ENCODE measurements at regions not wholly inside any gene's neighbourhood (a gene's known extent, or its start where the extent isn't known, plus 50 kb on each side); places are given as distances from the start of the nearest gene placed in this dataset.

DNA sequence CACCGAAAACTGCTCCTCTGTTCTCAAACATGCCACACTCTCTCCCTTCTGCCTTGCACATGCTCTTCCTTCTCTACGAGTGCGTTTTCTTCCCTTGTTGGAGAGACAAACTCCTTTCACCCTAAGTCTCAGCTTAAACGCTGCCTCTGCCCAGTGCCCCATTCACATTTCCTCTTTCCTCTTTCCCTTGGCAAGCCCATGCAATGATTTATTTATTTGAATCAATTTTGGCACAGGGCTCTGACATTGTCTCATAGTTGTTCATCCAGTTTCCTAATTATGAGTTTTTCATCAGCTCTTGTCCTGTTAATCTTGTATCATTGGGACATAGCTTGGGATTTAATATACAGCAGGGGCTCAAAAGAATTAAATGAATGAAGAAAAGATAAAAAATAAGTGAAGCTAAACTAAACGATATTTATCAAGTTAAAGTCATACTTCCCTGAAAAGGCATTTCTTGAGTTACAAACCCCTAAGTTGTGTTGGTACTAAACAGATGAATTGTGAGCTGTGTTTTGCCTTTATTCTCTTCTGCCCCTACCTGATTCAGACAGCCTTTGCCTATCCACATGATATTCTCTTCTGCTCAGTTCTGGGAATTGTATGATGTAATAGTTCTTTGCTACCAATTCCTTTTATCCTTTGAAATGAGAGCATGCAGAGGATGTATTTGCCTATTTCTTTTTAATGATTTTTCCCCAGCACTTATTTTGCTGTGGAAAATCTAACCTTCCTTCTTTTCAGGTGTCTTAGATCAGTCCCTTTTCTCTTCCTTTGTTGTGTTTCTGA lies 704.4 kb downstream of the UTRN start:
- DNase-seq, result no peak
- TF ChIP-seq, protein P1, sequence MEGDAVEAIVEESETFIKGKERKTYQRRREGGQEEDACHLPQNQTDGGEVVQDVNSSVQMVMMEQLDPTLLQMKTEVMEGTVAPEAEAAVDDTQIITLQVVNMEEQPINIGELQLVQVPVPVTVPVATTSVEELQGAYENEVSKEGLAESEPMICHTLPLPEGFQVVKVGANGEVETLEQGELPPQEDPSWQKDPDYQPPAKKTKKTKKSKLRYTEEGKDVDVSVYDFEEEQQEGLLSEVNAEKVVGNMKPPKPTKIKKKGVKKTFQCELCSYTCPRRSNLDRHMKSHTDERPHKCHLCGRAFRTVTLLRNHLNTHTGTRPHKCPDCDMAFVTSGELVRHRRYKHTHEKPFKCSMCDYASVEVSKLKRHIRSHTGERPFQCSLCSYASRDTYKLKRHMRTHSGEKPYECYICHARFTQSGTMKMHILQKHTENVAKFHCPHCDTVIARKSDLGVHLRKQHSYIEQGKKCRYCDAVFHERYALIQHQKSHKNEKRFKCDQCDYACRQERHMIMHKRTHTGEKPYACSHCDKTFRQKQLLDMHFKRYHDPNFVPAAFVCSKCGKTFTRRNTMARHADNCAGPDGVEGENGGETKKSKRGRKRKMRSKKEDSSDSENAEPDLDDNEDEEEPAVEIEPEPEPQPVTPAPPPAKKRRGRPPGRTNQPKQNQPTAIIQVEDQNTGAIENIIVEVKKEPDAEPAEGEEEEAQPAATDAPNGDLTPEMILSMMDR (IDR thresholded peaks at IDR 0.05), result no peak
- TF ChIP-seq POLR2A (IDR thresholded peaks at IDR 0.05), result no peak
- H3K27ac ChIP-seq, result no peak overlapping the region

DNA sequence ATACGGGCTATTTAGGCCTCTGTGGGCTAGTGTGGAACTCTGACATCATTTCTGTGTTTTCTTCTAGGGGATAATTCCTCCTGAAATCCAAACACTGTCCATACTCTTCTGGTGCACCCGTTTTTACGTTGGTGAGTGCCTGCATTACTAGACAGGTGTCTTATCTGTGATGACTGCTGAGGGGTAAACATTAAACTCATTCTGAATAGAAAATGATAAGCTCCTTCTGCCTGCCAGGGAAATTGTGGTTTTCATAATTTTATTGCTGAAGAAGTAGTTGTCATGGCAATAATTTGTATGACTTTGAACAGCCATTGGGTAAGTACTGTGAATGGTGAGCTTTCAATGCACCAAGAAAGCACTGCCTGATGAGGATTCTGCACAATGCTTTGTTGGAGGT lies 705.6 kb downstream of the UTRN start:
- Histone ChIP-seq H3K4me3 (no peak overlapping the region), H3K36me3 (no peaks in the 10 kb centered on the region), H3K9me3 (no peaks in the 10 kb centered on the region), H3K4me1 (no peaks in the 10 kb centered on the region), H3K27me3 (no peaks in the 10 kb centered on the region), H3K27ac (no peak overlapping the region)
- intact Hi-C loops (cut with DNase I; ENCODE audit: low total_unique reads), result no loop called here
- no peak for DNase-seq
- TF ChIP-seq POLR2A (IDR thresholded peaks at IDR 0.05), result no peak
- TF ChIP-seq, protein P1 (IDR thresholded peaks at IDR 0.05), result no peak

More for the DNA sequence above, 704.4 kb downstream of the UTRN start:
- no peaks in the 10 kb centered on the region for H3K36me3 ChIP-seq
- H3K27me3 ChIP-seq, result no peaks in the 10 kb centered on the region
- H3K4me1 ChIP-seq, result no peaks in the 10 kb centered on the region
- intact Hi-C loops (cut with DNase I; ENCODE audit: low total_unique reads), result no loop called here
- H3K9me3 ChIP-seq, result no peaks in the 10 kb centered on the region
- H3K4me3 ChIP-seq, result no peak overlapping the region

DNA sequence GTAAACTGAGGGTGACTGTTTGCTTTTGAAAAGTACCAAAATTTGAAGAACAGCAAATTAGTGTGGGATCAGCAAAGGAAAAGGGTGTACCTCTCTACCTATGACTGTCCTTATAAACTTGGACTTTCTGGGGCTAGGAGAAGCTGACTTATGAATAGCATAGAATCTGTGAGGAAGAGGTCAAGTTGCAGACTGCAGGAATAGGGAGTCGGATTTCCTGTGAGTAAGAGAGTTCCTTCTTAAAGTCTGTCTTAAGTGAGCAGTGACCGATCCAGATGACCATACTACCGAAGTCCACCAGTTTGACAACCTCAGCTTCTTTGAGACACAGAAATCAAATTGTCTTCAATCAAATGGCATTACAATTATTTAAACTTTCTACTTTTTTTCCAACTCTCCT lies 708.7 kb downstream of the UTRN start:
- TF ChIP-seq POLR2A (IDR thresholded peaks at IDR 0.05), result no peak
- TF ChIP-seq, protein P1 (IDR thresholded peaks at IDR 0.05), result no peak
- no peak overlapping the region for H3K27ac ChIP-seq
- H3K27me3 ChIP-seq, result no peaks in the 10 kb centered on the region
- no peaks in the 10 kb centered on the region for H3K9me3 ChIP-seq
- no peaks in the 10 kb centered on the region for H3K36me3 ChIP-seq
- H3K4me1 ChIP-seq, result no peaks in the 10 kb centered on the region
- H3K4me3 ChIP-seq, result no peak overlapping the region
- intact Hi-C loops (cut with DNase I; ENCODE audit: low total_unique reads), result no loop called here
- DNase-seq, result no peak

DNA sequence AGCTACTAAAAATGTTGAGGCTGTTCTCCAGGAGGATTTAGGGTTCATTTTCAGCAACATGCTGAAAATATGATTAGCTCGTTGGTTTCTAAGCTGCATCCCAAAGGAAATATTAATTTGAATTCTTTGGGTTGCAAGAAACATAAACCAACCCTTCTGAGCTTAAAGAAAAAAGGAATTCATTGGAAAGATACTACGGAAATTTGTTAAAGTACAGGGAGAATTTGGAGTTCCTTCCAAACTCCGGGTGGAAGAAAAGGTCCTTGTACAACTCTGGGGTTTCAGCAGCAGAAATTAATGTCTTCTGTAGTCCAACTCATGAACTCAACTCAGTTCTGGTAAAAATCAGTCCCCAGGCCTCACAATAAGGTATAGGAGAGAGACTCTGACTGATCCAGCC lies 712.9 kb downstream of the UTRN start:
- no peak for DNase-seq
- H3K4me3 ChIP-seq, result no peak overlapping the region
- no peaks in the 10 kb centered on the region for H3K36me3 ChIP-seq
- TF ChIP-seq POLR2A (IDR thresholded peaks at IDR 0.05), result no peak
- TF ChIP-seq, protein P1 (IDR thresholded peaks at IDR 0.05), result no peak
- no peaks in the 10 kb centered on the region for H3K27me3 ChIP-seq
- no peak overlapping the region for H3K27ac ChIP-seq
- intact Hi-C loops (cut with DNase I; ENCODE audit: low total_unique reads), result no loop called here
- H3K4me1 ChIP-seq, result no peaks in the 10 kb centered on the region
- no peaks in the 10 kb centered on the region for H3K9me3 ChIP-seq

DNA sequence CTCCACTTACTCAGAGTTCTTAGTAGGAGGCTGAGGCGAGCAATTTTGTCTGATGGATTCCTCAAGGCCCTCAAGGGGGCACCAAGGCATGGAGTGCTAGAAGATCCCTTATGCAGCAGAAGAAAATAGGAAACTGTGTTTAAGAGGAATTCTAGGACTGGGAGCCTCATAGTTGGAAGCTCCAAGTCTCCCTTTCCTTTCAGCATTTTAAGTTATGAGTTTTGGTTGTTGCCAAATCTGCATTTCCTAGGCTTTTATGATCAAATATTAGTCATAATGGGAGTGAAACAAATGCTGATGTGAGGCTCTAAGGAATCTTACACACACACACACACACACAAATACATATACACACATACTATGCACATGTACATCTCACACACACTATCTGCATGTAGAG lies 714.0 kb downstream of the UTRN start:
- no peak for DNase-seq
- TF ChIP-seq POLR2A (IDR thresholded peaks at IDR 0.05), result no peak
- TF ChIP-seq, protein P1 (IDR thresholded peaks at IDR 0.05), result no peak
- no peak overlapping the region for H3K27ac ChIP-seq
- H3K4me1 ChIP-seq, result no peaks in the 10 kb centered on the region
- H3K27me3 ChIP-seq, result no peaks in the 10 kb centered on the region
- H3K9me3 ChIP-seq, result no peaks in the 10 kb centered on the region
- intact Hi-C loops (cut with DNase I; ENCODE audit: low total_unique reads), result no loop called here
- no peaks in the 10 kb centered on the region for H3K36me3 ChIP-seq
- H3K4me3 ChIP-seq, result no peak overlapping the region
